ENCODE measurements at regions not wholly inside any gene's neighbourhood (a gene's known extent, or its start where the extent isn't known, plus 50 kb on each side); places are given as distances from the start of the nearest gene placed in this dataset.
"Not testable (repeated sequence)": the region's sequence is repeated elsewhere in the genome, so short reads cannot be mapped to it uniquely, and the experiment has no call there.

DNA sequence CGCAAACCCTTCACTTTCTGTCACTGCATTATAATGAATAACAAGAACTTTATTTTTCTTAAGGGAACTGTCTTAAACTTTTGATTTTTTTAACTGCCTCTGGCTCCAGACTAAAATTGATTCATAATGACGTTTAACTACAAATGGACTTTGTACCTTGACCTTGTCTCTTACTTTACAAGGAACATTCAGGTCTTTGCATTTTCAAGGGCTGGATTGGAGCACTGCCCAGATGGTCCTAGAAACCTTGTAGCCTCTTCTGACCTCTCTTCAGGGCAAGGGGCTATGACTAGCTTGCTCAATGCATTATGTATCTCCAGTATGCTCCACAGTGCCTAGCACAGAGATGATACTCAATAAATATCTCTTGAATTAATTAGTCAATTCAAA, 612.6 kb upstream of the CLINT1 start:
- no peak for DNase-seq

DNA sequence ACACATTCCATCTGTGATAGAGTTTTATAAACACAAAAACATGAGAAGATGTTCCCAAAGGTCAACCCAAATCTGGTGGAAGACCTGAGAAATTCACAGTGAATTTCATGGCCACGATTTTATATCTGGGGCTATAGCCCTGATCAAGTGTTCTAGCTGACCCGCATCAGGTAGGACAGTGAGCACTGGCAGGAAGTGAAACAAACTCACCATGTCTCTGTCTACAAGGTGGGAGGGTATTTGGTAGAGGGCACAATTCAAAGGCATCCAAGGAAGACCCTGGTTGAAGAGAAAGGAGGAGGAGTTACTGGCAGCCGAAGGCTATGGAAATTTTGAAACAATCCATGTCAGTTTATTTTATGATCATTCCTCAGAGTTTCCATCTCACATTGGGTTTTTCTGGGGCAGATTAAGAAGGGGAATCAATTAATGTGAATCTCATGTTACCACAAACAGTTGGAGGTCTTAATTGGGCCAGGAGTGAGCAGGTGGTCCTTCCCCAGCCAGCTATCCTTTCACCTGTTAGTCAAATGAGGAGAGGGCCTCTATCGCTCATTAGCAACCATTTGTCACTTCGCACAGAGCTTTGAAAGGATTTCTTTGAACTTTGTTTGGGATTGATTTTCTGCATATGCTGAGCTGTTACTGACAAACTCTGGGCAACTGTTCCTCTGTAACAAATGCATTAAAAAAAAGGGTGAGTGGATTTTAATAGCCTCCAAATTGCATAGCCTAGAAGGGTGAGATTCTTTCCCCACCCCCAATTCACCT, 612.0 kb upstream of the CLINT1 start:
- DNase-seq = no peak

DNA sequence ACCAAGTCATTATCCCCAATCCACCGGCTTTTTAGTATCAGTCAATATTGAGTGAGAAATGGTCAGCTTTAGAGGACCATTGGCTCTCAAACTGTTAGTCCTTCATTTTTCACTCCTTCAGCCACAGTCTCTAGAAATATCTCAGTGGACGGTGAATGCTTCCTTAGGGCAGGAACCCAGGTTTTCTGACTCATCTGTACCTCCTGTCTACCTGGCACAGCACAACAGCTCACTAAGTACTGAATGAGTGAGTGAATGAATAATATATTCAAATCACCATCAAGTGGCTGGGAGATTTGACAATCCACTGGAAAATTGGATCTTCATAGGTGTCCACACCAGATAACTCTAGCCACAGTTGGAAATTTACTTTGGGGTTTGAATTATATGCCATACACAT, 609.5 kb upstream of the CLINT1 start:
- DNase-seq = no peak

DNA sequence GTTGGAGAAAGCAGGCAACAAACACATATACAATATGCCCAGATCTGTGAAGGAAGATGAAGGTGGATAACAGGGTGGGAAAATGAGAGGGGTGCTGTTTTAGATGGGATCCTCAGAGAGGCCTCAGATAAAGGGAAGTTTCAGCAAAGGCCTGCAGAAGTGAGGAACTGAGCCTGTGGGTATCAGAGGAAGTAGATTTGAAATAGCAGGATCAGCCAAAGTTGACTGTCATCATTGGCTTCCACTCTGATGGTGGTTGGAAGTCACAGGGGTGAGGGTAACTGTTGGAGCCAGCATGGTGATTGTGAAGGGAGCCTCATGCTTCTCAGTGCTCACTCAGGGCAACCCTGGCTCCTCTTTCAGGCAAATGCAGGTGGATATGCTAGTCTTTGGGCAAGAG, 607.2 kb upstream of the CLINT1 start:
- DNase-seq = no peak

DNA sequence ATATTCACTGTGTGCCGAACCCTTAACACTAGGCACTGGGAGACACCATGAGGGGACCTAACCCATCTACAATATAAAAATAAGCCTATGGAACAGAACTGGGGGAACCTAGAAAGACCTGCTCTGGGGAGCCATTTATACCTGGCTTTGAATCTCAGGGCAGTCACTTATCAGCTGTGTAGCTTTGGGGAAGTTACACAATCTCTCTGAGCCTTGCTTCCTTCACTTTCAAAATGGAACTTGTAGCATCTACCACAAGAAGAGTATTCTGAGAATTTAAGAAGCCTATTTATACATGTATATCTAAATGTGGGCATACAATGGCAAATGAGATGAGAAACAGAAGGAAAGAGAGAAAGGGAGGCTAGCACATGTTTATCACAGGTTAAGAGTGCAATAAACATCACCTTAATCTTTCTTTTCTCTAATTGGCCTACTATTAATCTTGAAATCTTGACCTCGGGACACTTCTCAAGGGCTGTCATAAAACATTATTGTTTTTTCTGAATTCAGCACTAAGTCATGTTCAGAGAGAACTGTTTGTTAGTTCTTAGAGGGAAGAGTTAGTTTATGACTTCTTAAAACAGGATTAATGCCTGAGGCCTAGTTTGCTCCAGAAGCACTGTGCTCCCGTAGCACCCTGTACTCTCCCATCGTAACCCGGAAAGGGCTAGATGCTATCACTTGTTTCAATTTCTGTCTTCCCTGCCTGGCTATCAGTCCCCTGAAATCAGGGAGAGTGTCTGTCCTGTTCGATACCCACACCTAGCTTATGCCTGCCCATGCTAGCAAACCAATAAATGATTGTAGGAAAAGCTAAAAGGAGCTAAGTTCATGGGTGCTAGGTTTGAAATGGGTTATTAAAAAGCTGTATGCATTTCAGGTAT, 606.4 kb upstream of the CLINT1 start:
- DNase-seq = no peak

DNA sequence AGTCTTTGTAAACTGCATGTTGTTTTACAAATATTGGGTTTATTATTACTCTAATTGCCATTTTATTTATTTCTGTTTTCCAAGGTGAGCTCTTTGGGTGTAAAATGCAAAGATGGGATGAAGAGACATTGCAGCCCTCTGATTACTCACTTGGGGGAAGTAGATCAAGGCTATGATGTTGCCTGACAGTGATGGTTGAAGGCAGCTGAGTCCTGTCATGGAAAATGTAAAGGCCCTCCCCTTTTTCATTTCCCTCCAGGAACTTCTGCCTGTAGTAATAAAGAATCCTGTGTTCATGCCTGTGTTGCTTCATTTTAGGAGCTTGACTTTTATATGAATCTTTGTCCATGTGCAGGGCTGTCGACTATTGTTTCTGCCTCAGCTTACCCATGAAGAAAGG, 605.4 kb upstream of the CLINT1 start:
- DNase-seq = no peak

DNA sequence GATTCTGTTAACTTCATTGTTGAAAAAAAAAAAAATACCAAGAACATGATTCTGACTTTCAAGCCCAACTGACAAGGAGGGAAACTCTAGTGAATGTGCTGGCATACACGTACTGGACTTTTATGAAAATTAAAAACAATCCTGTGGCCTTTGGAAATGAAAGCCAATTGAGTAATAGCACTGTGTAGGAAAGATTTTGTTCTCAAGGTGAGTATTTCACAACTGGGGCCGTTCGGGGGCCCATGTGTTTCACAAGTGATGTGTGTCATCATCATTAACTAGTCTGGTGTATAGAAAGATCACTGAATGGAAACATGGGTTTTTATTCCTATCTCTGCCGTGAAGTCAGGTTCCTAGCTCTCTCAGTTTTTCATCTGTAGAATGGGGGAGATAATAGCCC, 605.0 kb upstream of the CLINT1 start:
- DNase-seq = no peak

DNA sequence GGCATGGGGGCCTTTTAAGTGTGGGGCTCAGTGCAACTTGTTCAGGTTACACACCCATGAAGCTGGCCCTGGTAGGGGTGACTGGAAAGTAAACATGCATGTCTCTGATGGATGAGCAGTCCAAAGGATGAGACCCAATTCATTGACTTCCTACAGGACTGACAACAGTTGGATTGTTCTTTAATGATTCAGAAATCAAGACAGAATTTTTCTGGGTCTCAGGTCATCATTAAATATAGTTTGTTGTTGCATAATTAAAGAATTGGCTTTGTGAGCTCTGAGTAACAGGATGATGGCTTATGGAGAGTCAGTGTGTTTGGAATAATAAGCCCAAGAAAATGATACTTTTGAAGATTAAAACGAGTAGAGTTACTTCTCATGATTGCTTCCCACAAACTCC, 604.2 kb upstream of the CLINT1 start:
- DNase-seq = no peak

DNA sequence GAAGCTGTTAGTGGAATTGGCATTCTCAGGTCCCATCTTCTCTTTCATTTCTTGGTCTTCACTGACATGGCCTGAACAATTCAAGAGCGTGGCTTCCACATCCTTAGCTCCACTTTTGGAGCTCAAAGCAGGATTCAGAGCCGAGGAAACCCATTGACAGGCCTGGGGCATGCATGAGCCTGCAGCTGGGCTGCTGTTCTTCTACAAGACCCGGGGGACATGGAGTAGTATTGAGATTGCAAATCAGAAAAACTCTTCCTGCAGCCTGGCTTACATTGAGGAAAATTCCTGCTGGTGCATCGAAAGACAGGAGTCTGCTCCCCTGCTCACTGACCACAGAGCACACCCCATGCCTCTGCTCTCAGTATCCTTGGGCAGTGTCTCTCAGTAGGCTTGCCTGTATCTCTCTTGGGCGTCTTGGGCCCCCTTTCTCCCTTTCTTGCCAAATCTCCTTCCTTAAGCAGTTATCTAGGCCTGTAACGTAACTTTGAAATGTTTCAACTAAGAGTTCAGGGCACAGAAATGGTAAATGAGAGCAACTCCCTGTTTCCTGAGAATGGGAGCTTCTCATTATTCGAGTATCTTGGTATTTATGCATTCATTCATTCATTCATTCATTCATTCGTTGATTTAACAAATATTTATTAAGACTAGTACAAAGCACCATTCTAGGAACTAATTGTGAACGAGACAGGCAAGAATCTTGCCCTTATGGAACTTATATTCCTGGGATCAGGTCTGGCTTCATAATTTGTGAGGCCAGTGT, 603.6 kb upstream of the CLINT1 start:
- DNase-seq = no peak

DNA sequence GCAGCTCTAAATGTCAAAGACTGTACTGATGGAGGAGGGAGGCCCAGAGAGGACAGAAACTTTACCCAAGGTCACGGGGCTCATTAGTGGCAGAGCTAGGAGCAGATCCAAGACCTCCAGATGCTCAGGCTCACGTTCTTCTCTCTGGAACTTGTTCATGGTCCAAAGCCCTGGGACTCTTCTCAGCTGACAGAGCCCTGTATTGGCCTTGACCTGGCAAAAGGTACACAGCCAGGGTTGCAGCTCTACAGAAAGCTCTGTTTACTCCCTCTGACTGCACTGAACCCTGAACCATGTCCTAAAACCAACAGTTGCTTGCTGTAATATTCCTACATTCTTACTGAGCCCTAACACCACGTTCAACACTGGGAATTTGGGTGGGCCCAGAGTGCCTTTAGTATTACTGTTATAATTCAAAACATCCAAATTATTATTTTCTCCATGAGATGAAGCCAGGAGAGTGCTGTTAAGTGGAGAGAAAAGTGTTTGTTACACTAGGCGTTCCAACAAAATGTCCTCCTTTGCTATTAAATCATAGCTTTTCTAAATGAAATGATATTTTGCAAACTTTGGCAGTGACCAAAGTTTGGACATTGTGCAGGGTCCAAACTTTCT, 602.4 kb upstream of the CLINT1 start:
- DNase-seq = no peak

DNA sequence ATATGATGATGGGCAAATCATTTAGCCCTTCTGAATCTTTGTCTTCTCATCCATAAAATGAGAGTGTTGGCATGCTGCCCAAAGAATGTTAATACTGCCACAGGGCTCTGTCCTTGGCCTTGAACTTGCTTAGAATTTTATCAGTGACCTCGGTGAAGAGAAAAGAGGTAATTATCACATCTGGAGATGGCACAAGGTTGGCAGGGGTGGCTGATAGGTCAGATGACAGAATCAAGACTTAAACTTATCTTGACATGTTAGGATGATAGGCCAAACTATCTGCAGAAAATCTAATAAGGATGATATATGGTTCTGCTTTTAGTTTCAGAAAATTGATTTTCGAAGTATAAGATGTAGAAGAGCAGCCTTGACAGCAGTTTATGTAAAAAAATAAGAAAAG, 599.1 kb upstream of the CLINT1 start:
- no peak for DNase-seq

DNA sequence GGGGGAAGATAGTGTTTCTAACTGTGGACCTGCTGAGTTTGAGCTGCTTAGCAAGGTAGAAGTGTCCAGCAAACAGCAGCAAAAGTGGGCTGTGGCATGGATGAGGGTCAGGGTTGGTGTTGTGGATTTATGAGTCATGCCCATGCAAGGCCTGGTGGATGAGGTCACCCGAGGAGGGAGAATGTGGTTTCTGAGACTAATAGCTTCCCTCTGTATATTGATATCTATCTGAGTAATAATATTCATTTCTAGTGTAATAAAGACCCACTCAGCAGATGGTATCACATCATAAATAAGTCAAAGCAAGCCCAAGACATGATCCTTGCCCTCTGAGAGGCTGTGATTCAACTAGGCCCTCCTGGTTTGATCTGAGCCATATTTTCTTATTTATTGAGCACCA, 597.8 kb upstream of the CLINT1 start:
- DNase-seq = no peak

DNA sequence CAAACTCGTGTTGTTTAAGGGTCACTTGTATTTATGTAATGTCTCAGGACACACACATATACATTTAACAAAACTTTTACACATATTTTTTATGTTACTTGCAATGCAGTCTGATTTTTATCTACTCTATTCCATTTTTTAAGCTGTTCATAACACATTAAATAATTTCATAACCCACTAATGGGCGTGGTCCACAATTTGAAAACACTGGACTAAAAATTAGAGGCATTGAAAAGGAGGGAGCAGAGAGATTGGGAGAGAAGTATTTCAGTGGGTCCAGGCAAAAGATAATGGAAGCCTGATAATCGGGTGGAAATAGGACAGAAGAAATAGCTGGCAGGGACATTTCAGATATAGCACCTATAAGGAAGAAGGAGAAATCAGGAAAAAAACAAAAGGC, 597.3 kb upstream of the CLINT1 start:
- DNase-seq = no peak

DNA sequence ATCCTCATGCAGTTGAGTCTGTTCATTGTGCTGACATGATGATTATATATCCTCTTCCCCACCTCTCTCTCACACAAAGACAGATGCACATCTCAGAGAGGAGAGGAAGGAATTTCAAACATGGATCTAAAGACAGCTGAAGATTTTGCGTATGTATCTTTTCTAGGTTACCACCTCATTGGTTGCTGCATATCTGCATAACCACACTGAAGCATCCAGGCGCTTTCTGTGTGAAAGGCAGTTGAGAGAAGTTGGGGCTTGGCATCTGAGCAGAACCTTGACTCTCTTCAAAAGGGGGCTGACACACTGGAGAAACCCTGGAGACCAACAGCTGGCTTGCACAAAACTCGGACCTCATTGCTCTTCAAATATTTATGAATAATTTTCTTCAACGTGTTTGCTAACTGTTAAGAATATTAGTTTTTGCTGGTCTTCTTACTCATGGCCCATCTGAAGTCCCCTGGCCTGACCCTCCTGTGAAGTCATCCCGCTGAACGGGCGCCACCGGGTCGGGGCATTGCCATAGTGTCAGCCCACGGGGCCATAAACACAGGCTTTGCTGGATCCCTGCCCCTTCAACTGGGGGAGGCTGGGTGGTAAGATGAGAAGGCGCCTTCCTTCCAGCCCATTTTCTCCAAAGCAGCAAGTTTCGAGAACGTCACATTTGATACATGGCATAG, 593.2 kb upstream of the CLINT1 start:
- DNase-seq = no peak

DNA sequence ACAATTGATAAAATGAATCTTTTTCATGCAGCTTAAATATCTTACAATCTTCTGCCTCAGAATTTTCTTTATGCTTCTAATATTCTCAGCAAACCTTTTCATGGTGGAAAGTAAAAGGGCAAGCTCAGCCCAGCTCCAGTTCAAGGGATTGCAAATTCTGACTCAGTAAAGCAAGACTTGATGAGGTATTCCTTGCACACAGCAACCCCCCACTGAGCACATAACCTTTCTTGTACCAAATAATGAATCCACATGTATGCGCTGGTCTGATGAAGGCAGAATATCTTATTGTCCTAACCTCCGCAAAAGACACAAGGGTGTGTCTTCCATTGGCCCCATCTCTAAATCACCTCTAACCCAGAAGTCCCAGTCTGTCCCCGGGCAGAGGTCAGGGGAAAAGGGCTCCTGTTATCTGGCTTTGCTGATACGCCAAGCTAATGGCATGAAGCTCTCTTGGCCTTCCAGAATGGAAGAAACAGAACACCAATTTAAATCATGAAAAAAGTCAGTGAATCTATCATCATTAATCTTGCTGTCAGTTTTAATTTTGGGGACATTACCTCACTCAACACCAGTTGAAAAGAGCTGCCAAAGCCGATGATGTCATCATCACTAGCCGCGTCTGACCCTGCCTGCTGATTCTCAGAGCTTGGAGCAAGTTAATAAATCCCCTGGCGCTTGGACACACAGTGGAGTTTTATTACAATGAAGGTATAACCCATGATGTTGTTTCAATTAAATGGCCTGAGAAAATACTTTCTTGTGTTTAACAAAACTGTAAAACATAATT, 592.5 kb upstream of the CLINT1 start:
- DNase-seq = no peak

DNA sequence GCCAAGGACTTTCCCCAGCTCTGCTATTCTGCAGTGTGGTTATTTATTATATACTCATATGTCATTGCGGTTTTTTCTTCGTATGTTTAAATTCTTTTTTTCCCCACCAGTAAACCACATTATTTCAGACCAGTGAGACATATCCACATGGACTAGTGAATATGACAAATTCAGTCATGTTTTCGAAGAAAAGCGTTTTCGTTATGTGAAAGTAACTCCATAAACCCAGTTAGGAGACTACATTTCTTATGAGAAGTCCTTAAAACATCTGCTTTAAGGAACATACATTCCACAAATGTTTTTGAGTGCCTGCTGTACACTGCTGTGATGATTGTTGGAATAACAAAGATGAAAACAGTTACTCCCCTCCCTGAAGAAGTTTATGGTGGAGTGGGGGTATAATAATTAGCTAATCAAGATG, 591.8 kb upstream of the CLINT1 start:
- DNase-seq = no peak

DNA sequence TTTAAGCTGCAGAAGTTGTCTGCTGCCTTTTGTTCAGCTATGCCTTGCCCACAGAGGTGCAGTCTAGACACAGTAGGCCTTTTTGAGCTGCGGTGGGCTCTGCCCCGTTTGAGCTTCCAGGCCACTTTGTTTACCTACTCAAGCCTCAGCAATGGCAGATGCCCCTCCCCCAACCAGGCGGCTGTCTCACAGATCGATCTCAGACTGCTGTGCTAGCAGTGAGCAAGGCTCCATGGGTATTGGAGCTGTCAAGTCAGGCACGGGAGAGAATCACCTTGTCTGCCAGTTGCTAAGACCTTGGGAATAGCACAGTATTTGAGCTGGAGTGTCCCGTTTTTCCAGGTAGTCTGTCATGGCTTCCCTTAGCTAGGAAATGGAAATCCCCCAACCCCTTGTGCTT, 587.8 kb upstream of the CLINT1 start:
- not testable (repeated sequence) for DNase-seq

DNA sequence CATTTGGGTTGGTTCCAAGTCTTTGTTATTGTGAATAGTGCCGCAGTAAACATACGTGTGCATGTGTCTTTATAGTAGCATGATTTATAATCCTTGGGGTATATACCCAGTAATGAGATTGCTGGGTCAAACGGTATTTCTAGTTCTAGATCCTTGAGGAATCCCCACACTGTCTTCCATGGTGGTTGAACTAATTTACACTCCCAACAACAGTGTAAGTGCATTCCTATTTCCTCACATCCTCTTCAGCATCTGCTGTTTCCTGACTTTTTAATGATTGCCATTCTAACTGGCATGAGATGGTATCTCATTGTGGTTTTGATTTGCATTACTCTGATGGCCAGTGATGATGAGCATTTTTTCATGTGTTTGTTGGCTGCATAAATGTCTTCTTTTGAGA, 580.3 kb upstream of the CLINT1 start:
- DNase-seq = not testable (repeated sequence)

DNA sequence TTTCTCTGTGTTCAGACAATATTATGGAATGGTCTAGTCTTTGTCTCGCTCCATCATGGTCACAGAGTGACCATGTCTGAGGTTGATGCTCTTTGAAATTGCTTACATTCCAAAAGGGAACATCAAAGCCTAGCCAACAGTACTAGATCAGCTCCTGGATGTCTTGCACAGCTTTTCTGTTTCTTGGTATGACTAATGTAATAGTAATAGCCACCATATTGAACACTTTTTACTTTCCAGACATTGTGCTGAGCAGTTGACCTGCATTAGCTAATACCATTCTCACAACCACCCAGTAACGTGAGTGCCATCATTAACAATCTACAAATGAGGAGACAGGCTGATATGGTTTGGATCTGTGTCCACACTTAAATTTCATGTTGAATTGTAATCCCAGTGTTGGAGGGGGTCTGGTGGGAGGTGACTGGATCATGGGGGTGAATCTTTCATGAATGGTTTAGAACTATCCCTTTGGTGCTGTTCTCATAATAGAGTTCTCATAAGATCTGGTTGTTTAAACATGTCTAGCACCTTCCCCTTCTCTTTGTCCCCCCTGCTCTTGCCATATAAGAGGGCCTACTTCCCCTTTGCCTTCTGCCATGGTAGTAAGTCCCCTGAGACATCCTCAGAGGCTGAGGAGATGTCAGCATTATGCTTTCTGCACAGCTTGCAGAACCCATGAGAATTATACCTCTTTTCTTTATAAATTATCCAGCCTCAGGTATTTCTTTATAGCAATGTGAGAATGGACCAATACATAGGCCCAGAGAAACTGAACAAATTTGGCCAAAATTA, 577.5 kb upstream of the CLINT1 start:
- DNase-seq = no peak

DNA sequence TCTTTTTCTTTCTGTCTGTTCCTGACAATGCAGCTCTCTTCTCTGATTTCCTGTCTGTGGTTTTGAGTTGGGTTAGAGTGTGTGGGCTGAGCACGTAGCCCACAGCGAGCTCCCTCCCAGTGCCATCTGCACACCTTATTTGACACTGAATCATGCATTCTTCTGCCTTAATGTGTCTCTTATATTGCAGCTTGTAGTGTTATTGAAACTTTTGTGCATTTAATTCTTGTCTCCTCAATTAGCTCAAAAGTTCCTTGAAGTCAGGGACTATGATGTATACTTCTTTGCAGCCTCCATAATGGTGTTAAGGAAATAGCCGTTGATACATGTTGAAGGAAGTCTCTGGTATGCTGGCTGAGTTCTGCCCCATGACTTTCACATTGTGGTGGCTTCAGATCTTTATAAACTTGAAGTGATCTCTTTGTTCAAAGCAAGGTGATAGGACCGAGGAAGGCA, 576.2 kb upstream of the CLINT1 start:
- no peak for DNase-seq

DNA sequence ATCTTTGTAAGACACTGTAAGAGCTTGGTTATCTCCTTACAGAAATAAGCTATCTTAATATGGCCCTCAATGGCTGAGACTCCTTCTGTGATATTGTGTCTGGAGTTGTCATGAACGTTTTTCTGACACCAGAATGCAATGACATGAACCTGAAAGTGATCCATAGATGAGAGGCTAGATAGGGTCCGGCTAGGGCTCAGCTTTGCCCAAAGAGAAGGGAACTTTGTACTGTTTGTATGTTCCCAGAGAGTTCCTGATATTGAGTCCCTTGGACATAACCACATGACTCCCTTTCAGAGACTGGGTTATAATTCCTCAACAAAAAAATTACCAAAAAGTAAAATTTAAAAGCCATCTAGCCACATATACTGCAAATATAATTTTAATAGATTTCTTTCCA, 575.8 kb upstream of the CLINT1 start:
- no peak for DNase-seq
